Esophagus squamous epithelium (tissue), 5 donors: ENCODE measurements at regions not wholly inside any gene's neighbourhood (a gene's known extent, or its start where the extent isn't known, plus 50 kb on each side); places are given as distances from the start of the nearest gene placed in this dataset.

Source experiments
- DNase-seq: peaks from one replicate; lab custom pipeline; 2025; lab: John Stamatoyannopoulos, UW
- H3K27ac ChIP-seq, 4 donors: fragments of 200-600 bp; sonication (generic); one replicate each; pipeline ENCODE4 v1.5.1; 2016 to 2019; ENCODE audit warnings: mild to moderate bottlenecking in 1 of 4
- H3K27me3 ChIP-seq, 4 donors: fragments of 200-600 bp; sonication (generic); 1 replicate in 3 of 4; 2 replicates in 1 of 4; pipeline versions ENCODE4 v1.5.1 to v1.6.0; 2017 to 2021; ENCODE audit warnings: antibody characterized with exemption in 1 of 4
- H3K36me3 ChIP-seq, 3 donors: fragments of 200-600 bp; sonication (generic); one replicate each; pipeline ENCODE4 v1.5.1; 2016 to 2019
- H3K4me1 ChIP-seq, 3 donors: fragments of 200-600 bp; sonication (generic); one replicate each; pipeline ENCODE4 v1.5.1; 2017 to 2019
- H3K4me3 ChIP-seq, 4 donors: fragments of 200-600 bp; sonication (generic); 1 replicate in 3 of 4; 2 replicates in 1 of 4; pipeline ENCODE4 v1.5.1; 2016 to 2019; ENCODE audit warnings: mild to moderate bottlenecking in 2 of 4, moderate library complexity in 1 of 4
- H3K9me3 ChIP-seq, 3 donors: fragments of 200-600 bp; sonication (generic); one replicate each; pipeline ENCODE4 v1.5.1; 2016 to 2019
- CTCF ChIP-seq, 6 experiments: fragments of 450-650 bp in 4 of 6; fragments of 200-600 bp in 2 of 6; sonication (generic) in 2 of 6; IDR thresholded peaks; one replicate each; pipeline ENCODE4 v1.5.1; 2016 to 2019; ENCODE audit warnings: antibody characterized with exemption in 6 of 6, mild to moderate bottlenecking in 4 of 6, moderate library complexity in 4 of 6
- POLR2A ChIP-seq, 4 donors: fragments of 450-650 bp; IDR thresholded peaks; one replicate each; pipeline ENCODE4 v1.6.1; 2017; ENCODE audit warnings: antibody characterized with exemption in 4 of 4, mild to moderate bottlenecking in 4 of 4, moderate library complexity in 3 of 4
- WGBS, 2 donors: methylation state at CpG; one replicate each; pipeline ENCODE4 v1.1.5; 2018; 5-methylcytosine and 5-hydroxymethylcytosine counted together
- intact Hi-C: fragments of 100-400 bp; cut with DNase I; formaldehyde crosslinking; loops from one replicate; pipeline ENCODE4 v1.15.0; 2022
- donor health status: DM: yes; HTN: yes; CAD: no.

GRCh38 chr18:72091369-72091768 lies 452.8 kb downstream of the CBLN2 start:
- TF ChIP-seq POLR2A (IDR thresholded peaks at IDR 0.05) (no peak), CTCF (IDR thresholded peaks at IDR 0.05) (no peak)
- 31 to 38% methylated on average over 5 of the region's 5 CpGs for WGBS, 2 donors
- H3K27ac ChIP-seq = no peak overlapping the region
- intact Hi-C loops = no loop called here
- H3K4me1 ChIP-seq = no peaks in the 10 kb centered on the region
- no peaks in the 10 kb centered on the region for H3K27me3 ChIP-seq
- no peaks in the 10 kb centered on the region for H3K36me3 ChIP-seq
- no peaks in the 10 kb centered on the region for H3K9me3 ChIP-seq
- no peak for DNase-seq
- no peak overlapping the region for H3K4me3 ChIP-seq

GRCh38 chr18:72089432-72089831 lies 454.7 kb downstream of the CBLN2 start:
- no peaks in the 10 kb centered on the region for H3K36me3 ChIP-seq
- intact Hi-C loops = no loop called here
- no peak overlapping the region for H3K27ac ChIP-seq
- no peak overlapping the region for H3K4me3 ChIP-seq
- H3K27me3 ChIP-seq = no peaks in the 10 kb centered on the region
- WGBS, 2 donors = 52 to 56% methylated on average over 3 of the region's 3 CpGs
- DNase-seq = no peak
- TF ChIP-seq CTCF (IDR thresholded peaks at IDR 0.05) (no peak), POLR2A (IDR thresholded peaks at IDR 0.05) (no peak)
- no peaks in the 10 kb centered on the region for H3K4me1 ChIP-seq
- no peaks in the 10 kb centered on the region for H3K9me3 ChIP-seq

- Histone ChIP-seq H3K27ac (no peak overlapping the region), H3K27me3 (no peaks in the 10 kb centered on the region), H3K36me3 (no peaks in the 10 kb centered on the region), H3K4me1 (no peaks in the 10 kb centered on the region), H3K9me3 (no peaks in the 10 kb centered on the region), H3K4me3 (no peak overlapping the region)
- no peak for TF ChIP-seq CTCF (IDR thresholded peaks at IDR 0.05)
- TF ChIP-seq POLR2A (IDR thresholded peaks at IDR 0.05) = no peak
- 16% methylated on average over 4 of the region's 4 CpGs for WGBS, 2 donors
- intact Hi-C loops = no loop called here
- no peak for DNase-seq
Measured at GRCh38 chr18:72086421-72086820, 457.7 kb downstream of the CBLN2 start.

GRCh38 chr18:72075040-72075439 lies 469.1 kb downstream of the CBLN2 start:
- peaks cover 0 to 7% (median 0%) of the 10 kb centered on the region in 3 donors for H3K9me3 ChIP-seq
- DNase-seq = no peak
- no peaks in the 10 kb centered on the region for H3K27me3 ChIP-seq
- TF ChIP-seq CTCF (IDR thresholded peaks at IDR 0.05) = no peak
- H3K4me1 ChIP-seq = no peaks in the 10 kb centered on the region
- intact Hi-C loops = no loop called here
- no peaks in the 10 kb centered on the region for H3K36me3 ChIP-seq
- no peak overlapping the region for H3K27ac ChIP-seq
- WGBS, 2 donors = 78% methylated on average over 4 of the region's 4 CpGs
- no peak overlapping the region for H3K4me3 ChIP-seq

GRCh38 chr18:72063001-72063400 lies 481.1 kb downstream of the CBLN2 start:
- no peak for TF ChIP-seq CTCF (IDR thresholded peaks at IDR 0.05)
- TF ChIP-seq POLR2A (IDR thresholded peaks at IDR 0.05) = no peak
- no peaks in the 10 kb centered on the region for H3K9me3 ChIP-seq
- intact Hi-C loops = no loop called here
- no peak for DNase-seq
- 43 to 55% methylated on average over 7 of the region's 7 CpGs for WGBS, 2 donors
- H3K4me3 ChIP-seq = no peak overlapping the region
- H3K27me3 ChIP-seq = no peaks in the 10 kb centered on the region
- no peaks in the 10 kb centered on the region for H3K4me1 ChIP-seq
- H3K27ac ChIP-seq = no peak overlapping the region
- no peaks in the 10 kb centered on the region for H3K36me3 ChIP-seq
